ENCODE measurements at regions not wholly inside any gene's neighbourhood (a gene's known extent, or its start where the extent isn't known, plus 50 kb on each side); places are given as distances from the start of the nearest gene placed in this dataset.
"Not testable (repeated sequence)": the region's sequence is repeated elsewhere in the genome, so short reads cannot be mapped to it uniquely, and the experiment has no call there.

DNA sequence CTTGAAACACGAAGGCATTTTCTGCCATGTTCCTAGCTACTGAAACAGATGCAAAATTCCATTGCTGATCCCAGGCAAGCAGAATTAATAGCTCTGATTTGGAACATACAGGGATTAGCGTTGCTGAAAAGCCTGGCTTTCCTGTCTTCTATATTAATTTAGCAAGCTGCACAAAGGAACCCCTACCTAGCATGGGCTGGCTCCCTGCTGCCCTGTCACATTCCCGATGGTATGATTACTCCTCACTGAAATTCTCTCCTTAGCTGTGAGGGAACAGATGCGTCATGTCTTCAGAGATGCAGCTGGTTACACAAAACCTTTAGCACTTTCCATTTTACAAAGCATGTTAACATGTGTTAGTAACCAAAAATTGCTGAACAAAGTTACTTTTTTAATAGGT lies 878.9 kb downstream of the TYW1 start:
- no peak for DNase-seq (ENCODE audit: extremely low read depth in 1 of 2, low read depth in 1 of 2)

DNA sequence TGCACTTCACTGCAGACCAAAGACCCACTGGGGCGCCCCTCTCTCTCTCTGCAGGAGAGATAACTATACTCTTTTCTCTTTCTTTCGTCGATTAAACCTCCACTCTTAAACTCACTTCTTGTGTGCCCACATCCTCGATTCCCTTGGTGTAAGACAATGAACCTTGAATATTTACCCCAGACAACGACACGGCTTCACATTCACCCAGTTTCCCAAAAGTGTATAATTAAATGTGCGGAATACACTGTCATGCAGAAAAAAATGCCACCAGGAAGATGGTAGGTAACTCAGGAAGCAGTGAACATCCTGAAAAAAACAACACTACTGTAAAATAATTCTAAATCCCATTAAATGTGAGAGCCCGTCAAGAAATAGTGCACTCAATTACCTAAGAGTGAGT lies 882.2 kb downstream of the TYW1 start:
- DNase-seq (ENCODE audit: extremely low read depth in 1 of 2, low read depth in 1 of 2), result no peak

DNA sequence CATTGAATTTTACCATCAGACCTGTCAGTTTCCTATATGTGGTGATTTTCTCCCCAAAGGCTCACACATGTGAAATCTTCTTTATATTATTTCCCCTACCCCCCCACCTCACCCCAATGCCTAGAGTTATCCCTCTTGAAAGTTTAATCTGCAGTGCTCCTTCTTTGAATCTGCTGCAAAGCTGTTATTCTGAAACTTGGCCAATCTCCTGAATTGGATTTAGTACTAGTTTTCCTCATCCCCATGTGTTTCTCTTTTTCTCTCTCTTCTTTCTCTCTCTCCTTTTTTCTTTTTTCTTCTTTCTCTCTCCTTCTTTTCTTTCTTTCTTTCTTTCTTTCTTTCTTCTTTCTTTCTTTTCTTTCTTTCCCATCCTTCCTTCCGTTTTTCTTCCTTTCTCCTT lies 886.2 kb downstream of the TYW1 start:
- DNase-seq (ENCODE audit: extremely low read depth in 1 of 2, low read depth in 1 of 2), result no peak

DNA sequence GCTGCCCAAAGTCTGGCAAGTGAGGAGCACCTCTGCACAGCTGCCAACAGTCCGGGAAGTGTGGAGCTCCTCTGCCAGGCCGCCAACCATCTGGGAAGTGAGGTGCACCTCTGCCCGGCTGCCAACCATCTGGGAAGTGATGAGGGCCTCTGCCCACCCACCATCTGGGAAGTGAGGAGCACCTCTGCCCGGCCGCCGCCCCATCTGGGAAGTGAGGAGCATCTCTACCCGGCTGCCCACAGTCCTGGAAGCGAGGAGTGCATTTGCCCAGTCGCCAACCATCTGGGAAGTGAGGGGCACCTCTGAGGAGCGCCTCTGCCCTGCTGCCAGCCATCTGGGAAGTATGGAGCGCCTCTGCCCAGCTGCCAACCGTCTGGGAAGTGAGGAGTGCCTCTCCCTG lies 893.7 kb downstream of the TYW1 start:
- DNase-seq (ENCODE audit: extremely low read depth in 1 of 2, low read depth in 1 of 2), result no peak

DNA sequence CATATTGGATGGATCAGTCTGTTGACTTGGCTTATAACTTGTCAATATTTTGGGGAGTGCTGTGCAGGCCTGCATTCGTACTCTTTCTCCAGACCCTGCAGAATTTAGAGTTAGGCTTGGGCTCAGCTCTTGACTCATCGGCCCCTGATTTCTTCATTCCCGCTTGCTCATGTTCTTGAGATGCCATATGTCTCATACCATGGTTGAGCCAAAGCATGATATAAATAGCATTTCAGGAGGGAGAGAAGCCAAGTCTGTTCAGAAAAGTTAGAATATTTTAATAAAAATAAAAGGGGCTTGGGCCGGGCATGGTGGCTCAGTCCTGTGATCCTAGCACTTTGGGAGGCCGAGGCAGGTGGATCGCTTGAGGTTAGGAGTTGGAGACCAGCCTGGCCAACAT lies 898.1 kb downstream of the TYW1 start:
- no peak for DNase-seq (ENCODE audit: extremely low read depth in 1 of 2, low read depth in 1 of 2)

DNA sequence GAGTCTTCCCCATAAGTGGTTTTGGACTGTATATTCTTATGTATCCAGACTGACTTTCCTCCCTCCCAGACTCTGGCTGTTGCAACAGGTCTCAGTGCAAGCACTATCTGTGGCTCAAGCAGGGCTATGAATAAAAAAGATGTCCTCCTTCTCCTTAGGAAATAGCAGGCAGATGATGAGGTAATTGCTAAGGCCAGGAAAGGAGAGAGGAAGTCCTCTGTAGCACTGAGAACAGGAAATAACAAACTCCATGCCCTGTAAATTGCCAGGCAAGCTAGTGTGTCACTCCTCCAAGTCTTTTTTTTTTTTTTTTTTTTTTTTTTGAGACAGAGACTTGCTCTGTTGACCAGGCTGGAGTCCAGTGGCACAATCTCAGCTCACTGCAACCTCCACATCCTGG lies 900.1 kb downstream of the TYW1 start:
- DNase-seq (ENCODE audit: extremely low read depth in 1 of 2, low read depth in 1 of 2), result no peak

DNA sequence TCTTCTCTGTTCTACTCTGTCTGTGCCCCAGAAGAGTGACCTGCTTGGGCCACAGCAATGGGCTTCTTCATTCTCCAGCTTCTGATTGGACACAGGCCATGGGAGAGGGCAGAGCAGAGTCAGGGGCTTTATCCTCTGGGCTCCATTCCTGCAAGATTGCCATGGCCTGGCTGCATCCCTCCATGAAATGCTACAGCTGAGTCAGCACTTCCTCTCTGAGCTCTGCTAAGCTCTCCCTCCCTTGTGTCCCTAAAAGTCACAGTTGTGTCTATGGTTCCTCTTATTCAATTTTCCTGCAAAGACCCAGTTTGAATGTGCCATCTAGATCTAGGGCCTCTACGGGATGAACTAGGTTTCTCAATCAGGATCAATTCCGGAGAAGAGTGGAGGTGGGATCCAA lies 903.8 kb downstream of the TYW1 start:
- DNase-seq (ENCODE audit: extremely low read depth in 1 of 2, low read depth in 1 of 2), result no peak

DNA sequence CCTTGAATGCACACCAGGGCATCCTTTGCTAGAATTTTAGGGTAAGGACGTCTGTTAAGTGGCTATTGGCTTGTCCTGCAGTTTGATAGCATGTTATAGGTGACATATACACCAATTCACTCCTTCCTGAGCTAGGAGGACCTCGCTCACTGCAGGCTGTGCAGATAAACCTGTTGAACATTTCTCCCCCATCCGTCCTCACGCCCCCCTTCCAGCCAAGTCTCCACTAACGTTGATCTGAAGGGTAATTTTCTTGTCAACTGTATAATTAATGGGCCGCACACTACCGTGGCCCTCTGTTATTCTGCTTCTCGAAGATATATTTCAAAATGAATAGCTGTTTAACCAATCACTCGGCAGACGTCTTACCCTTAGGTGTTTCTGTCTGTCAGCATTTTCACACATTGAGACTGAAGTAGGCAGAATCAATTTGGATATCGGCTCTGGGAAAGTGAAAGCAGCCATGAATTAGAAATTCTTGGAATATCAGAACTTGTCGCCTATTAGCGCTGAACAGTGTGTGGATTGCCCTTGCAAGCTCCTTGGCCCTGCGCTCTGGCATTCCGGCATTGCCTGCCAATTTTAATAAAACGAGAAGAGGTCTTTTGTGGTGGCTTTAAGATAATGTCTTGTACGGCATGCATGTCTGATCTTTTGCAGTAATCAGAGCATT lies 905.3 kb downstream of the TYW1 start:
- no peak for DNase-seq (ENCODE audit: extremely low read depth in 1 of 2, low read depth in 1 of 2)

DNA sequence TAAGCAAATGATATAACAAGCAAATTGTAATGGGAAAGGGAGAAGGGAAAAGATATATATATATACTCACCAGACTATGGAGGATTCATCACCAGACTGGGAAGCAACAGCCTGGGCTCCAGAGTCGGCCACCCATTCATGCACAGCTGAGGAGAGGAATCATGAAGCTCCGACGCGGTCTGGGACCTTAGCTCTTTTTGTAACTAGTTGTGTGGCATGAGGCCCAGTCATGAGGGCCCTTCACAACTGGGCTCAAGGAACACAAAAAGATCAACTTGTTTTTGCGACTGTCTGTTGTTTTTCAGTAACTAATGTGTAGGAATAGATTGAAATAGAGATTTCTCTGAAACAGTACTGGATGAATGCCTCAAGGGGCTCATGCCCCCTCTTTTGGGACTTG lies 911.2 kb downstream of the TYW1 start:
- DNase-seq (ENCODE audit: extremely low read depth in 1 of 2, low read depth in 1 of 2), result no peak

DNA sequence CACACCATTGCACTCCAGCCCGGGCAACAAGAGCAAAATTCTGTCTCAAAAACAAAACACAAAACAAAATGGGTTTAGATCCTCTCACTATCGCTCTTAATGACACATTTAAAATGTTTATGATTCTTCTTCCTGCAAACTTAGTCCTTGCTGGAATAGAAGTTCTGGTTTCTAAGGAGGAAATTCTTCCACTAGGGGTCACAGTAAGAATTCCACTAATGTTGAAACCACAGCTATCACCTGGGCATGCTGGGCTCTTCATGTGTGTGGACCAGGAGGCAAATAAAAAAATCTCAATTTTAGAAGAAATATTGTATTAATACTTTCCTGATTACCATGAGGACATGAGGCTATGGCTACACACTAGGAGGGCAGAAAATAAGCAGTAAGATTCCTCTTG lies 915.8 kb downstream of the TYW1 start:
- no peak for DNase-seq (ENCODE audit: extremely low read depth in 1 of 2, low read depth in 1 of 2)

DNA sequence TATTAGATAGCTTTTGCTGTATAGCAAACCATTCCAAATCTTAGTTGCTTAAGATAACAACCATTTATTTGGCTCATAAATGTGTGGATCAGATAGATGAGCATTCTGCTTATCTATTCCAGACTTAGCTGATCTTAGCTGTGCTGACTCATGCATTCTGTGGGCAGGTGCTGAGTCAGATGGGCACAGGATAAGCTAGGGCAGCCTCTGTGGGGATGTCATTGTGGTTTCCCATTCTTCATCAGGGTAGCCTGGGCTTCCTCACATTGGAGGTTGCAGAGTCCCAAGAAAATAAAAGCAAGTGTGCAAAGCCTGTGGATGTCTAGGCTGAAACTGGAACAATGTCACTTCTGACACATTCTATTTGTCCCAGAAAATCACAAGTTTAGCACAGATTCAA lies 917.0 kb downstream of the TYW1 start:
- peak in 1 of 2 donors; percentile 2 for DNase-seq (ENCODE audit: extremely low read depth in 1 of 2, low read depth in 1 of 2)

DNA sequence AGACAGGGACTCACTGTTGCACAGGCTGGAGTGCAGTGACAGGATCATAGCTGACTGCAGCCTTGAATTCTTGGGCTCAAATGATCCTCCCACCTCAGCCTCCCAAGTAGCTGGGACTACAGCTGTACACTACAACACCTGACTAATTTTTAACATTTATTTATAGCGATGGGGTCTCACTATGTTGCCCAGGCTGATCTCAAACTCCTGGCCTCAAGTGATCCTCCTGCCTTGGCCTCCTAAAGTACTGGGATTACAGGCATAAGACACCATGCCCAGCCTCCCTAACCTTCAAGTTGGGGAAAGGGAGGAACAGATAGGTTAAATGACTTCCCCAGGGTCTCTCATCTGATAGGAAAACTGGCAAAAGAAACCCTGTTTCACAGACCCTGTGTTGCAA lies 919.5 kb downstream of the TYW1 start:
- DNase-seq (ENCODE audit: extremely low read depth in 1 of 2, low read depth in 1 of 2), result not testable (repeated sequence)

DNA sequence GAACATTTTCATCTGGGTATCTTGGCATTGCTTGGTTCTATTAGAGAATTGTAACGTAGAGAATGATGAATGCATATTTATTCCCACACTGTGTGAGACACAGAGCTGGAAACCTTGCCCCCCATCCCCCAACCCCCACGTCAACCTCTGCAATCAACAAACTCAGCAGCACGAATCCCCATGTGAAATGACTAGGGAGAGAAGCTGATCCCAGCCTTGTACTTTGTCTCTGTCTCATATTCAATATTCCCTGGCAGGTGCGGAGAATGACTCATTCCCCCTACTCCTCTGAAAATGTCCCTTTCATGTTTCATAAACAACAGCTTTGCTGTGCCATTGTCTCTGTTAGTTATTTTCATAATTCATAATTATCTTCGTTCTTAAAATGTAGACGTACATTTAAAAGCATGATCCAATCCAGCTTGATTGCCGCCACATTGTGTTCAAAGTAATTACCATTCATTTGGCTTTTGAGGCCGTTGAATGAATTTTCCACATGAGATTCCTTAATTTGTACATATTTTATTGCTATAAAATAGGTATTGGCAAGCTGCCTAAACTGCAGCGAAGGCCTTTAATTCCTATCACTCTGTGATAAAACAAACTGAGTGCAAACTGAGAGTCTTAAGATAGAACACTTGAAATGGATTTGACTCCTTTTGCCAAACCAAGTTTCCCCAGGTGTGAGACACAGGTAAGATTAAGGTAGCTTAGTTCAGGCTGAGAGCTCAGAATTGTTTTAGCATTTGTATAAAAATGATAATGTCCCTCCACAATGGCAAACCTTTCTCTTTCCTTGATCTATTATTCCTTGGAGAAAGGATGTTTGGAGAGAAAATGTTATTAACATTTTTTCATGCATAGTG lies 920.2 kb downstream of the TYW1 start:
- DNase-seq (ENCODE audit: extremely low read depth in 1 of 2, low read depth in 1 of 2), result no peak

DNA sequence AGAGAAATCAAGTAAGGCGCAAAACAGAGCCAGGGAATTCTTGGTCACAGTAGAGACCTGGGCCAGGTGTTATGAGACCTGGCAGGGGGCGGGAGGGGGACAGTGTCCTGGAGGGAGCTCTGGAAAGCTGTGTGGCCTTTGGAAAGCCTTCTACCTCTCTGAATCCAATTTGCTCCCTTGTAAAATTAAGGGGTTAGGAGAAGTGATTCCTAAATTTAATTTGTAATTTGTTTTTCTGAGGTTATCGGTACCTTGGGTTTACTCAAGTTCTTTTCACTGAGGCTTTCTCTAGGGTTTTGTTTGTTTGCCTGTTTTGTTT lies 920.8 kb downstream of the TYW1 start:
- no peak for DNase-seq (ENCODE audit: extremely low read depth in 1 of 2, low read depth in 1 of 2)

DNA sequence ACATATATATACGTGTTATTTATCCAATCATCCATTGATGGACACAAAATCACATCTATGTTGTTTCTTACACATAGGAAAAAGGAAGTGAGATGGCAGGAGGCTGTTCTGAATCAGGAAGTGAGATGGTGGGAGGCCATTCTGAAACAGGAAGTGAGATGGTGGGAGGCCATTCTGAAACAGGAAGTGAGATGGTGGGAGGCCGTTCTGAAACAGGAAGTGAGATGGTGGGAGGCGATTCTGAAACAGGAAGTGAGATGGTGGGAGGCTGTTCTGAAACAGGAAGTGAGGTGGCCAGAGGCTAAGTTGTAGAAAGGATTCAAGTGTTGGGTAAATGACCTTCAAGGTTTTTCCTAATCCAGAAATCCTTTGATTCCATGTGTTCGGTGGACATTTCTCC lies 921.5 kb downstream of the TYW1 start:
- no peak for DNase-seq (ENCODE audit: extremely low read depth in 1 of 2, low read depth in 1 of 2)

DNA sequence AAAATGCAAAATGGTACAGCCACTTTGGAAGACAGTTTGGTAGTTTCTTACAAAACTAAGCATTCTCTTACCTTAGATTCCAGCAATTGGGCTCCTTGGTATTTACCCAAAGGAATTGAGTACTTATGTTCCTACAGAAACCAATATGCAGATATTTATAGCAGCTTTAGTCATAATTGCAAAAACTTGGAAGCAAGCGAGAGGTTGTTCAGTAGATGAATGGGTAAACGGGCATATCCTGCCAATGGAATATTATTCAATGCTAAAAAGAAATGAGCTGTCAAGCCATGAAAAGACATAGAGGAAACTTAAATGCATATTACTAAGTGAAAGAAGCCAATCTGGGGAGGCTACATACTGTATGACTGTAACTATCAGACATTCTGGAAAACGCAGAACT lies 926.7 kb downstream of the TYW1 start:
- no peak for DNase-seq (ENCODE audit: extremely low read depth in 1 of 2, low read depth in 1 of 2)

DNA sequence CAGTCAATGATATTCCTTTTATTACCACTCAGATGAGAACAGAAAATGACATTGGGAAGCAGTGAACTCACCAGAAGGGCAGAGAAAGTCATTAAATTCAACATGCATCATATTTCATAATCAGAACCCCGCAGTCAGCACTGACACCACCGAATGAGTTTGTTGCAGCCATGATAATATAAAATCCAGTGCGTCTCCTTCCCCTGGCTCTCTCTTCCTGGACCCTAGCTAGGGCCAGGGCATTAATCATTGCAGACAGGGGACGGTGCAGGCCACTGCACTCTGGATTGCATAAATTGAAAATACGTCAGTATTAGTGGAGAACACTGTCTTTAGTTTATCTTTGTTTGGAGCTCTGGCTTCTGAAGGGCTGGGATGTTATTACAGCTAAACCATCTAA lies 931.5 kb downstream of the TYW1 start:
- DNase-seq (ENCODE audit: extremely low read depth in 1 of 2, low read depth in 1 of 2), result no peak

DNA sequence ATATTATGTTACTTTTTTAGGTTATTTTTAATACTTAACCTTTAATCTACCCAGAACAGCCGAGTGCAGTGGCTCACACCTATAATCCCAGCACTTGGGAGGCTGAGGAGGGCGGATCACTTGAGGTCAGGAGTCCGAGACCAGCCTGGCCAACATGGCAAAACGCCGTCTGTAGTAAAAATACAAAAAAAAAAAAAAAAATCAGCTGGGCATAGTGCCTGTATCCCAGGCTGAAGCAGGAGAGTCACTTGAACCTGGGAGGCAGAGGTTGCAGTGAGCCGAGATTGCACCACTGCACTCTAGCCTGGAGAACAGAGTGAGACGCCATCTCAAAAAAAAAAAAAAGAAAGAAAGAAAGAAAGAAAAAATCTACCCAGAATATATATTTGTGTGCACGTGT lies 939.8 kb downstream of the TYW1 start:
- DNase-seq (ENCODE audit: extremely low read depth in 1 of 2, low read depth in 1 of 2), result not testable (repeated sequence)

DNA sequence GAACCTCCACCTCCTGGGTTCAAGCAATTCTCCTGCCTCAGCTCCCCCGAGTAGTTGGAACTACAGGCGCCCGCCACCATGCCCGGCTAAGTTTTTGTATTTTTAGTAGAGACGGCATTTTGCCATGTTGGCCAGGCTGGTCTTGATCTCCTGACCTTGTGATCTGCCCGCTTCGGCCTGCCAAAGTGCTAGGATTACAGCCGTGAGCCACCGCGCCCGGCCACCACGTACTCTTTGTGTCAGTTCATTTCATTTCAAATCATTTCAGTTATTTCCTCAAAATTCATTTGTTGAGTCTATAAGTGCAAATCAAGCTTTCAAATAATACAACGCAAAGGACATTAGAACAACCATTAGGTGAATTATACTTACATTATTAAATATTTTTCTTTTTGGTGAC lies 943.8 kb downstream of the TYW1 start:
- no peak for DNase-seq (ENCODE audit: extremely low read depth in 1 of 2, low read depth in 1 of 2)

DNA sequence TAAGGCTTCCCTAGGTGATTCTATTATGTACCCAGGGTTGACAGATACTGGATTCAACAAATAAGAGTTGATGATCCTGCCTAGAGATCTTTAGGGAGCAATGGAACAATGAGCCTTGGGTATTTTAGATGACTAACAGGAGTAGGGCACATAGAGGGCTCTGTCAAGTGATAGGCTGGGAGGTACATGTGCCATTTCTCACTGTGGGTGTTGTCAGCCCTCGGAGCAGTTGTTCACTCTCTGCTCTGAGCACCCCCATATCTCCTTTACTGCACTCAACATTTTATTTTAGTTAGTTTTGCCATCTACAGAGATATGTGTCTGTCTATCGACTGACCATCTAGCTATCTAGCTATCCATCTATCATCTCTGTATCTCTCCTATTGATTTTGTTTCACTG lies 950.6 kb downstream of the TYW1 start:
- DNase-seq (ENCODE audit: extremely low read depth in 1 of 2, low read depth in 1 of 2), result no peak

DNA sequence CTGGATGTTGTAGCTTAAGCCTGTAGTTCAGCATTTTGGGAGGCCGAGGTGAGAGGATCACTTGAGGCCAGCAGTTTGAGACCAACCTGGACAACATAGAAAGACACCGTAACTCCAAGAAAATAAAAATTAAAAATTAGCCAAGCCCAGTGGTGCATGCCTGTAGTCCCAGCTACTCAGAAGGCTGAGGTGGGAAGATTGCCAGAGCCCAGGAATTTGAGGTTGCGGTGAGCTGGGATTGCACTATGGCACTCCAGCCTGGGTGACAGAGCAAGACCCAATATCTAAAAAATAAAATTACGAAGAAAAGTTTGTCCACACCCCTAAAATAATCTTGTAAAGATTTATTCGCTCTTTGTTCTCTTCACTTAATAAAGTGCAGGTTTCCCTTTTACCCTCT lies 951.0 kb downstream of the TYW1 start:
- no peak for DNase-seq (ENCODE audit: extremely low read depth in 1 of 2, low read depth in 1 of 2)

DNA sequence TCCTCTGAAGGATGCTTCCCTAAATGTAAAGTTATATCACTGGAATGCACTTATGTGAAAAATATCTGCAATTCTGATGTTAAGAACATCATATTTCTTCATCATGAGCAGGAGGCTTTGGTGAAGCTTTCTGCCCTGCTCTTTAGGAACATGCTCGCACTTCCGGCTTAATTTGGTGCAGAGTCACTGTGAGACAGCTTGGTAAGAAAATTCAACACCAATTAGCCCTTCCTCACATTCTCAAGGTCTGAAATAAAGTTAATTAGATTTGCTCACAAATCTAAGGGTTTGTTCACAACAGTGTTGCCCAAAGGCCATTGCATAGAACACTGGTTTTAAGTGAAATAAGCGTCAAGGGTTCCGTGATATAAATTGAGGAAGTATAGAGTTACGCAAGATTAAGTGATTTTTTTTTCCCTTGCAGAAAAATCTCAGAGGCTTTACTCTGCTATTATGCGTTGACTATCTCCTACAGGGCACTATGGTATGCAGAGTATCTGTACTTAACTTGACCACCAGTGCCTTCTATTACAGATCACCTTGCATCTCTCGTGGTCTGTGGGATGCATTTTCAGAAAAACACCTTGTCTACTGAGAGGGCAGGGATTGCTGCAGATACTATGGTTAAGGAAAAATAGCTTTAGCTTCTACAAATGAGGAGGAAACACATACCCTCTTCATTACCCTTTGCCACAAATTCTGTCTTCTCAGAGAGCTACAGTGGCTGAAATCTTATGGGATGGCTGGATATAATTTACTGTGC lies 953.9 kb downstream of the TYW1 start:
- DNase-seq (ENCODE audit: extremely low read depth in 1 of 2, low read depth in 1 of 2), result no peak
